GM12874 (cell line): ENCODE measurements at regions not wholly inside any gene's neighbourhood (a gene's known extent, or its start where the extent isn't known, plus 50 kb on each side); places are given as distances from the start of the nearest gene placed in this dataset.

Experiments
- TF ChIP-seq, protein P1 (sequence below): IDR thresholded peaks from 2 replicates; pipeline ENCODE4 v1.5.1; 2011; ENCODE audit warnings: low read depth, mild to moderate bottlenecking, control low read depth, low read length, moderate library complexity; ENCODE audit not compliant: insufficient read depth

DNA sequence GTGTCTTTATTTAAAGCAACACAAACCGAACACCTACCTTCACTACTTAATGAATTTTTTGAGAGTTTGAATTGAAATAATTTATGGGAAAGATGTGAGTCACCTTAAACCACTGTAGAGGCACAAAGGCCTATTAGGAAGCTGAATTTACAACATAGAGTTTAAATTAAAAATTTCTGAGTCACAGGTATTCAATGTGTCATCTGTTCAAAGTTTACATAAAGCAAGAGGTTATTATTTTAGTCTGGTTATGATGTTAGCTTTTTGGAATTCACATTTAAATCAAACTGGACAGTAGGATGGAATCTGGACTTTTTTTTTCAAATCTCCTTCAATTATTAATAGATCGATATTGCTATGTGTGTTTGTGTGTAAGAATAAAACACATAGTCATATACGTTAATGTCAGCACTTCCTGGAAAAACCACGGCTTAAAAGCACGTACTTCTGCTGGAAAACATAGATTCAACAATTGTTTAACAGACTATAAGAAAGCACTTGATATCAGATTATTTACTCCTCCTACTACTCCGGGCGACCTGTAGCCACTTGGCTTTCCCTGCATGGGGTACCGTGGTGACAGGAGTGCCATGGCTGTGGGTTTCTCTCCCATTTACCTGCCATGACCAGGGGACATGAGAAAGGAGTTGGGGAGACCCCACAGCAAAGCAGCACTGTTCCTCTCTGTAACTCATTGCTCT is 638.6 kb downstream of the SEMA5A start:
- TF ChIP-seq, protein P1, sequence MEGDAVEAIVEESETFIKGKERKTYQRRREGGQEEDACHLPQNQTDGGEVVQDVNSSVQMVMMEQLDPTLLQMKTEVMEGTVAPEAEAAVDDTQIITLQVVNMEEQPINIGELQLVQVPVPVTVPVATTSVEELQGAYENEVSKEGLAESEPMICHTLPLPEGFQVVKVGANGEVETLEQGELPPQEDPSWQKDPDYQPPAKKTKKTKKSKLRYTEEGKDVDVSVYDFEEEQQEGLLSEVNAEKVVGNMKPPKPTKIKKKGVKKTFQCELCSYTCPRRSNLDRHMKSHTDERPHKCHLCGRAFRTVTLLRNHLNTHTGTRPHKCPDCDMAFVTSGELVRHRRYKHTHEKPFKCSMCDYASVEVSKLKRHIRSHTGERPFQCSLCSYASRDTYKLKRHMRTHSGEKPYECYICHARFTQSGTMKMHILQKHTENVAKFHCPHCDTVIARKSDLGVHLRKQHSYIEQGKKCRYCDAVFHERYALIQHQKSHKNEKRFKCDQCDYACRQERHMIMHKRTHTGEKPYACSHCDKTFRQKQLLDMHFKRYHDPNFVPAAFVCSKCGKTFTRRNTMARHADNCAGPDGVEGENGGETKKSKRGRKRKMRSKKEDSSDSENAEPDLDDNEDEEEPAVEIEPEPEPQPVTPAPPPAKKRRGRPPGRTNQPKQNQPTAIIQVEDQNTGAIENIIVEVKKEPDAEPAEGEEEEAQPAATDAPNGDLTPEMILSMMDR, result no peak

DNA sequence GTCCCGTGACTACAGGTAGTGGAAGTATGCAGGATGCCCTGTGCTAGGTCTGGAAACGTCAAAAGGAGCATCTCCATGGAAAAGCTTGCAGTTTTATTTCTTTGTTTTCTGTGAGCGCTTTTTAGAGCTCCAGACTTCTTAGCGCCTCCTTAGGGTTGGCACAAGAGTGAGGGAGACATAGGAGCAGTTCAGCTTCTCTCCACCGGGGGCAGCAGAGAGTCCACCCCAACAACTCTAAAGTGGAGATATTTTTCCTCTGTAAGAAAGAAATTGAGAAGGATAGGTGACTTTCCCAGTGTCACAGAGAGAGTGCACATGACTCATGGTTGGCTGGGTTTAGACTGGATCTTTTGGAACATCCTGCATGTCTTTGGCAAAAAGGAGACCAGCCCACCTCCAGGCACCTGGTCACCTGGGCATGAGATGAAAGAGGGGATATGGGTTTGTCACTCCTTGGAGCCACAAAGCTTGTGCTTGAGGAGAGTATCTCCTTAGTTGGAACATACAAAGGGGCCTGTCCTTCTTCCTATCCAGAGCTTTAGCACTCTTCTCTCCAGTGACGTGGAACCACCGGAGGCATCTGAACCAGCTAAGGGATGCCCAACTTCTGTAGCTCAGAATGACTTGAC is 637.7 kb downstream of the SEMA5A start:
- TF ChIP-seq, protein P1, result peak; percentile 86

DNA sequence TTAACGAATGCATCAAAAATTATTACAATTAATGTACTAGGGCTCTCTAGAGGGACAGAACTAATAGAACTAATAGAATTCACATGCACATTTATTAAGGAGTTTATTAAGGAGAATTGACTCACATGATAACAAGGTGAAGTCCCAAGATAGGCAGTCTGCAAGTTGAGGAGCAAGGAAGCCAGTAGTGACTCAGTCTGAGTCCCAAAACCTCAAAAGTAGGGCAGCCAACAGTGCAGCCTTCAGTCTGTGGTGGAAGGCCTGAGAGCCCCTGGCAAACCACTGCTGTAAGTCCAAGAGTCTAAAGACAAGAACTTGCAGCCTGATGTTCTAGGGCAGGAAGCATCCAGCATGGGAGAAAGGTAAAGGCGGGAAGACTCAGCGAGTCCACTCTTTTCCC is 633.8 kb downstream of the SEMA5A start:
- TF ChIP-seq, protein P1, result no peak

- TF ChIP-seq, protein P1, result no peak
Observed at GRCh38 chr5:8913522-8913921, 632.4 kb downstream of the SEMA5A start.

DNA sequence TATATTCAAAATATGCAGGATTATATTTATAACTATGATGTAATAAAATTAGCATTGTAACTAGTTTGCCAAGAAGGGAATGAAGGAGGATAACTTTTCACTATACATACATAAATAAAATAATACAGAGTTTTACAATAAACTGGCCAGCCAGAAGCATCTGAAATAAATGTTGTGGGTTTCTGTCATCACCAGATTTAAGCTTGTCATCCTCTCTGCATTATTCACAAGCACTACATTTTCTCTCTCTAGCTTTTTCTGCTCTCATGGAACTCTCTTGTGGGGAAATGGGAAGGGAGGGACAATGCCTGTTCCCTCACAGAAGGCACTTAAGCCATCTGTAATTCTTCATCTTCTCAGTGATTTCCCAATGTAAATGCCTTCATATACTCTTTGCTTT is 626.8 kb downstream of the SEMA5A start:
- TF ChIP-seq, protein P1, result no peak

- TF ChIP-seq, protein P1, result no peak
Observed at GRCh38 chr5:8923526-8923925, 622.3 kb downstream of the SEMA5A start.

- TF ChIP-seq, protein P1, result no peak
Observed at GRCh38 chr5:8924054-8924793, 621.7 kb downstream of the SEMA5A start.
